ENCODE measurements at regions not wholly inside any gene's neighbourhood (a gene's known extent, or its start where the extent isn't known, plus 50 kb on each side); places are given as distances from the start of the nearest gene placed in this dataset.

- TF ChIP-seq CTCF (IDR thresholded peaks at IDR 0.05 in 8 of 11, conservative IDR thresholded peaks at IDR 0.05 in 3 of 11) (no peak), POLR2AphosphoS5 (IDR thresholded peaks at IDR 0.05) (no peak), POLR2A (IDR thresholded peaks at IDR 0.05) (no peak)
Observed at GRCh38 chr10:121231079-121231478, 367.2 kb downstream of the FGFR2 start.
